T47D (cell line): ENCODE measurements at regions not wholly inside any gene's neighbourhood (a gene's known extent, or its start where the extent isn't known, plus 50 kb on each side); places are given as distances from the start of the nearest gene placed in this dataset.
A peak's percentile ranks its signal among the peaks of the same experiment; 100 is the strongest.

ENCODE experiments used
- DNase-seq, 2 experiments: peaks; one replicate each; pipeline versions ENCODE4 v3.0.0 to v3.0.0-alpha.2; 2011 to 2012; ENCODE audit warnings: low read depth in 1 of 2, low spot score in 1 of 2
- JUND ChIP-seq: IDR thresholded peaks from 2 replicates; pipeline ENCODE4 v1.6.1; 2012; ENCODE audit warnings: low read depth
- in situ Hi-C: cut with HindIII; loops from 2 replicates; pipeline ENCODE4 v1.10.0; 2016; ENCODE audit warnings: low sequenced_read_pairs, low pct_unique_long_range_greater_than_20kb

DNA sequence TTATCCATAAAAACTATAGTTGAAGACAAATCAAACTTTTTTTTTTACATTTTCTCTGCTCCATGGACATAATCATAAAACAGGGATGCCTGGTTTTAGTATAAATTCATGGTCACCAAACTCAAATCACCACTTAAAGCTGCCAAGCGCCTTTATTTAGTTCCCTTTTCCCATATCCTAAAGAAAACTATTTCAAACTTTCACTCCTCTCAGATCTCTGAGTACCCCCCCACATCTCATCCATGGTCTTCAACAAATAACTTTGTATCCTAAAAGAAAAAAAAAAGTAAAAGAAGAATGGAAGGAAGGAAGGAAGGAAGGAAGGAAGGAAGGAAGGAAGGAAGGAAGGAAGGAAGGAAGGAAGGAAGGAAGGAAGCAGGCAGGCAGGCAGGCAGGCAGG lies 1438.7 kb downstream of the C4orf33 start:
- DNase-seq, result no peak
- TF ChIP-seq JUND, result no peak
- in situ Hi-C loops, result no loop called here

DNA sequence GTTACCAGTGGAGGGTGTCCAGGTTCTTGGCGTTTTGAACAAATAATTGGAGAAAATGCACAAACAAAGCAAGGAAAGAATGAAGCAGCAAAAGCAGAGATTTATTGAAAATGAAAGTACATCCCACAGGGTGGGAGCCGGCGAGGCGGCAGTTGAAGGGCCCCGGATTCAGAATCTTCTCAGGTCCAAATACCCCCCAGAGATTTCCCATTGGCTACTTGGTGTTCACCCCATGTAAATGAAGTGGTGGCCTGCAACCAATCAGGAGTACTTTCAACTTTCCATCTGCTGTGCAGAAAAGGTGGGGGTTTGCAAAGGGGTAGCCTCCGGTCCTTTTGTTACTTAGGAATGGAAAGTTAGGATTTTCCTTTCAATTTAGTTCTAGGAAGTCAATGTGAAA lies 1447.0 kb downstream of the C4orf33 start:
- TF ChIP-seq JUND, result no peak
- peak in 1 of 2 experiments; percentile 52 for DNase-seq

GRCh38 chr4:130545171-130545570 lies 1449.2 kb downstream of the C4orf33 start:
- DNase-seq, result no peak
- no peak for TF ChIP-seq JUND
- in situ Hi-C loops, result no loop called here

More for the DNA sequence above, 1447.0 kb downstream of the C4orf33 start:
- in situ Hi-C loops, result no loop called here

- no peak for TF ChIP-seq JUND
- in situ Hi-C loops, result no loop called here
- no peak for DNase-seq
These were observed 1449.6 kb downstream of the C4orf33 start for GRCh38 chr4:130545596-130545995.

DNA sequence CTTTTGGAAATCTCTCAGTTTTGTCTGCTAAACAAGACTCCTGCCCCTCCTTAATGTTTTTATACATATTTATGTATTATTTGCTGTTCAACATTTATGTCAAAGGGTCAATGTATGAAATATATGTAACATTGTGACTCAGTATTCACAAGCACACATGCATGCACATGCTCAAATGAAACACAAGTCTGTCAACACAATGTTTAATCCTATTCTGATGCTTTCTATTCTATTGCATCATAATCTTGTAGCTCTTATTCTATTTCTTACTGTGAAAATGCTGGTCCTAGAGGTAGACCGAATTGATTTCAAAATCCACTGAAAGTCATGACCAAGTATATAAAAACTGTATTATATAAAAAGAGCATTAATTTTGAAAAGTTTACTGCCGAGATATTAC lies 1463.3 kb downstream of the C4orf33 start:
- DNase-seq, result no peak
- no peak for TF ChIP-seq JUND
- in situ Hi-C loops, result no loop called here

DNA sequence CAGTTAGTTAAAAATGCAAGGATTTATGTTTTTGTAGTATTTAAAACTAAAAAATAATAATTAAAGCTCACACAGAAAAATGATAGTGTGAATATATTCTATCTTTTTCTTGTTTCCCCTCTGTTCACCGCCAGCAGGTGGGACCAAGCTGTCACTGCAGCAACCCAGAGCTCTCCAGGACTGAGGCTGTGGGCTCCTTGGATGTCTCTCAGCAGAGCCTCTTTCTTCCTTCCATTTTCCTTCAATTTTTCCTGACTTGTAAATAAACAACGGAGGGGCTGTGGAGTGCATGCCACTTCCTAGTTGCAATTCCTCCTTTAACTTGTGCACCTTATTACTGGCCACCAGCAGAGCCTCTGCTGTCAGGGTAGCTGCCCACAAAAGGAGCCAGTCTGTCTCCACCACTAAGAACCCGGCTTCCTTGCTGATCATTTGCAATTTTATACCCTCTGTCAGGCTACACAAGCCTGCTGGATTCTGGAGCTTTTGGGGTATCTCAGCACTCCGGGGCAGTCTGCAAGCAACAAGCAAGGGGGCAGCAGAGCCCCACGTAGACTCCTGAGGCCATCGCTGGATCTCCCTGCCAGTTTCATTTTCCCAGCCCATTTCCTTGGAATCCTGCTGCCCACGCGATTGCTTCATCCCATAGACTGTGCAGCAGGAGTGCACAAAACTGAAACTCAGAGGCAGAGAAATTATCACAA lies 1467.4 kb downstream of the C4orf33 start:
- in situ Hi-C loops, result no loop called here
- peak in 1 of 2 experiments; percentile 67 for DNase-seq
- no peak for TF ChIP-seq JUND

- in situ Hi-C loops, result no loop called here
- TF ChIP-seq JUND, result no peak
- no peak for DNase-seq
These were observed 1468.0 kb downstream of the C4orf33 start for GRCh38 chr4:130563889-130564418.

DNA sequence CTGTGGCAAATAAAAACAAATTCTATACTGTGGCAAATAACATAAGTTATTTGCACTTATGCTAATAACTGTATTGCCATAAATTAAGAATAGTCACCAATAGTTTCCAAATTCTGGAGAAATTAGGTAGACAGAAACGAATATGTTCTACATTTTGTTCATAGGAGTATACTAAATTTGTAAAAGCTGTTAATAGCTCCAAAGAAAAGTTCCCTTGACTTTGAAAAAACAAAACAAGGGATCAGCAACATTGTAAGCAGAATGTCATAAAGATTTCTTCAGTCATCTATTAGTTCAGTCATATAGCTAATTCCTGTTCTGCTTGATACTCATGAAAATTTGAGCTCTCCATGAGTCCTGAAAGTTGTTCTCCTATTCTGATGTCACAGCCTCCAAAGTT lies 1472.8 kb downstream of the C4orf33 start:
- DNase-seq, result peak in 1 of 2 experiments; percentile 1
- no peak for TF ChIP-seq JUND
- in situ Hi-C loops, result no loop called here

- in situ Hi-C loops, result no loop called here
- no peak for TF ChIP-seq JUND
- no peak for DNase-seq
These were observed 1477.8 kb downstream of the C4orf33 start for GRCh38 chr4:130573742-130574141.

GRCh38 chr4:130574215-130574614 lies 1478.3 kb downstream of the C4orf33 start:
- DNase-seq, result no peak
- in situ Hi-C loops, result no loop called here
- no peak for TF ChIP-seq JUND

DNA sequence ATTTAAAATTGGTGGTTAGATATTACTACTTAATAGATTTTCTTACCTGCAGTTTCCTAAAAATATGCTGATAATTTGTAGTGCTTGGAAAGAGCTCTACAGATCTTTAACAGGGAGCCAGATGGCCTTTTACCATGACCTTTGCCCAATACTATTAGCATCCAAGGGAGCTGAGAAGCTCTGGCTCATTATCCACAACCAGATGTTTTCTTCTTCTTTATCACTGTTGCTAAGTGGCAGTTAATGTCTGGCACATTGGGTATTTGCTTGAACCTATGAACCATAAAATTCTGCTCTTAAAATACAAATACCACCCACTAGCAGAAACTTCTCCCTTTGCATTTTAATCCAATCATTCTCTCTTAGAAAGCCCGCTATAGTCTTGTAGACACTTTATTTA lies 1480.3 kb downstream of the C4orf33 start:
- no peak for DNase-seq
- in situ Hi-C loops, result no loop called here
- TF ChIP-seq JUND, result no peak

DNA sequence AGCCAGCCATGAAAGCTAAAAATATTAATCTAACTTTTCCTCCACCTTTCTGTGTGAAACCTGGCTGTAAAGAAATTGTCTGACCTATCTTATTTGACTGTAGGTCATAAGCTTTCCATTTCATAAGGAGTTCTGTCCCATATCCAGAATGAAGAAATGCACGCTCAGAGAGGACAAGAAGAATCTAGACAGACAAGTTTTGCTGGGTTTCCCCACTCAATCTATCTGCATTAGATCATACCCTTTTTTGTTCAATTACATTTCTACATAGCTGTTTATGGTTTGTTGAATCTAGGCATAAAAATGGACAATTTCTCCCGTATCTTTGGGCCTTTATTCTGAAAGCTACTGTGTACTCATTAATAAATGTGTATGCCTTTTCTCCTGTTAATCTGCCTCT lies 1495.1 kb downstream of the C4orf33 start:
- peak in 1 of 2 experiments; percentile 34 for DNase-seq
- in situ Hi-C loops, result no loop called here
- no peak for TF ChIP-seq JUND

- in situ Hi-C loops, result no loop called here
- no peak for DNase-seq
- no peak for TF ChIP-seq JUND
These were observed 1504.8 kb downstream of the C4orf33 start for GRCh38 chr4:130600706-130601105.

GRCh38 chr4:130603043-130603442 lies 1507.1 kb downstream of the C4orf33 start:
- DNase-seq, result no peak
- in situ Hi-C loops, result no loop called here
- TF ChIP-seq JUND, result no peak
